ENCODE measurements at regions not wholly inside any gene's neighbourhood (a gene's known extent, or its start where the extent isn't known, plus 50 kb on each side); places are given as distances from the start of the nearest gene placed in this dataset.
A peak's percentile ranks its signal among the peaks of the same experiment; 100 is the strongest.

DNA sequence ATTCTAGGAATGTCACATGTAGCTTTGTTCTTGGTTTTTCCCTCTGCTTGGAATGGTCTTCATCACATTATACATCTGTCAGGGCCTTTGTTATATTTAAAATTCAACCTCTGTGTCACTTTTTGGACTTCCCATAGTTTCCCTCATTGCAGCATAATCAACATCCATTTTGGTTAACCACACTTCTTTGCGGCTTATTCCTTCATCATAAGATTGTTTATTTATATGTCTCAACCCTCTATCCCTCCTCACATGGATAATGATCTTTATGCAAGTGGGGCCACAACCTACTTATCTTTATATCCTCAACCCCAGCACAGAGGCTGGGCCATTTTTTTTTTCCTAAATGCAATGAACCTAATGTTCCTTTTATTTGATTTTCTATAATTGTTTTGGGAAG, 260.0 kb upstream of the THBS1 start:
- DNase-seq (ENCODE audit: insufficient read length, low spot score), result no peak
- no peak for FAIRE-seq
- TF ChIP-seq, protein P1, sequence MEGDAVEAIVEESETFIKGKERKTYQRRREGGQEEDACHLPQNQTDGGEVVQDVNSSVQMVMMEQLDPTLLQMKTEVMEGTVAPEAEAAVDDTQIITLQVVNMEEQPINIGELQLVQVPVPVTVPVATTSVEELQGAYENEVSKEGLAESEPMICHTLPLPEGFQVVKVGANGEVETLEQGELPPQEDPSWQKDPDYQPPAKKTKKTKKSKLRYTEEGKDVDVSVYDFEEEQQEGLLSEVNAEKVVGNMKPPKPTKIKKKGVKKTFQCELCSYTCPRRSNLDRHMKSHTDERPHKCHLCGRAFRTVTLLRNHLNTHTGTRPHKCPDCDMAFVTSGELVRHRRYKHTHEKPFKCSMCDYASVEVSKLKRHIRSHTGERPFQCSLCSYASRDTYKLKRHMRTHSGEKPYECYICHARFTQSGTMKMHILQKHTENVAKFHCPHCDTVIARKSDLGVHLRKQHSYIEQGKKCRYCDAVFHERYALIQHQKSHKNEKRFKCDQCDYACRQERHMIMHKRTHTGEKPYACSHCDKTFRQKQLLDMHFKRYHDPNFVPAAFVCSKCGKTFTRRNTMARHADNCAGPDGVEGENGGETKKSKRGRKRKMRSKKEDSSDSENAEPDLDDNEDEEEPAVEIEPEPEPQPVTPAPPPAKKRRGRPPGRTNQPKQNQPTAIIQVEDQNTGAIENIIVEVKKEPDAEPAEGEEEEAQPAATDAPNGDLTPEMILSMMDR (IDR thresholded peaks at IDR 0.05; ENCODE audit: insufficient read depth, missing control alignments), result no peak

DNA sequence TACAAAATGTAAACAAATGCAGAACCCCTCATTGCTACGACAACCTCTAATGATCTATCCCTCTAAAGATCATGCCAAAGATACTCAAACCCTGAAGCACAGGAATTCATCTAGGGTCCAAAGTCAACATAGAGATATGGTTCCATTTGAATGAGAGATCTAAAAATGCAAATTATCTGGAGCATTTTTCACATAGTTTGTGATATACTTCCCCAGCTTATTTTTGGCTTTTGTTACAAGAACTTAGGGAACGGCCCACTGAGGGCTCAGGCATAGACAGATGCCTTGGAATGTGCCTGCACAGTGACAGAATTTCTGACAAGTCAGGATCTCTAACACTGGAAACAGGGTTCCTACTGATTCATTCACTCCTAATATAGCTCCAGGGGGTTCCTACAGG, 258.9 kb upstream of the THBS1 start:
- TF ChIP-seq, protein P1 (IDR thresholded peaks at IDR 0.05; ENCODE audit: insufficient read depth, missing control alignments), result no peak
- DNase-seq (ENCODE audit: insufficient read length, low spot score) (no peak), FAIRE-seq (no peak)

DNA sequence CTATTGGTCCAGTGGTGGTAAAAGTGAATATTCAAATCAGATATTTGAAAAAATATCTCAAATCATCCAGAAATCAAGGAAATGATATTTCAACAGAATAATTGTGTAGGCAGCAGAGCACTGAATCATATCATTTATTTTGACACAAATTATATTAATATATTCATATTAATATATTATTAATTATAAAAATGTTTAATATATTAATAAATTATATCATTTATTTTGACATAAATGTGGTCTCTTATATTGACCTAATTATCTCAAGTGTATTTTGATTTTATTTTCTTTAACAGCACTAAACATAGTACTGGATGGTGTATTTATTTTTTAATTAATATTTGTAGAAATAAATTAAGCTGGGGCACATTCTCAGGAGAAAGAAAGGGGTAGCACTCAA, 257.7 kb upstream of the THBS1 start:
- DNase-seq (ENCODE audit: insufficient read length, low spot score) (no peak), FAIRE-seq (no peak)

DNA sequence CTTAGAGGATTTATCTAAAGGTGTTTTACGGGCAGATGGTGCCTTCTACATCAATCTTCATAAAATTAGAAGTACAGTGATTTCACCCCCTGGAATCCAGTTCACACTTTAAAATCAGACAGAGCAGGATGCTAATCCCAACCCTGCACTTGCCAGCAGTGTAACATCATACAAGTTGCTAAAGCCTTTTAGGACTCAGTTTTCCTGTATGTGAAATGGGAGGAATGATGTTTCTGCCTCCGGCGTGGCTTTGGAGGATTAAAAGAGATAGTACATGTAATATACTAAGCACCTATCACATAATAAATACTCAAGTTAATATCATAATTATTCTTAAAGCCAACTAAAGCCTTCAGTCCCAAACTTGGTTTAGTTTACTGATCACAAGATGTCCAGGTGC, 257.2 kb upstream of the THBS1 start:
- DNase-seq (ENCODE audit: insufficient read length, low spot score), result no peak
- TF ChIP-seq, protein P1 (IDR thresholded peaks at IDR 0.05; ENCODE audit: insufficient read depth, missing control alignments), result no peak
- no peak for FAIRE-seq

More for the DNA sequence above, 257.7 kb upstream of the THBS1 start:
- TF ChIP-seq, protein P1 (IDR thresholded peaks at IDR 0.05; ENCODE audit: insufficient read depth, missing control alignments), result no peak

DNA sequence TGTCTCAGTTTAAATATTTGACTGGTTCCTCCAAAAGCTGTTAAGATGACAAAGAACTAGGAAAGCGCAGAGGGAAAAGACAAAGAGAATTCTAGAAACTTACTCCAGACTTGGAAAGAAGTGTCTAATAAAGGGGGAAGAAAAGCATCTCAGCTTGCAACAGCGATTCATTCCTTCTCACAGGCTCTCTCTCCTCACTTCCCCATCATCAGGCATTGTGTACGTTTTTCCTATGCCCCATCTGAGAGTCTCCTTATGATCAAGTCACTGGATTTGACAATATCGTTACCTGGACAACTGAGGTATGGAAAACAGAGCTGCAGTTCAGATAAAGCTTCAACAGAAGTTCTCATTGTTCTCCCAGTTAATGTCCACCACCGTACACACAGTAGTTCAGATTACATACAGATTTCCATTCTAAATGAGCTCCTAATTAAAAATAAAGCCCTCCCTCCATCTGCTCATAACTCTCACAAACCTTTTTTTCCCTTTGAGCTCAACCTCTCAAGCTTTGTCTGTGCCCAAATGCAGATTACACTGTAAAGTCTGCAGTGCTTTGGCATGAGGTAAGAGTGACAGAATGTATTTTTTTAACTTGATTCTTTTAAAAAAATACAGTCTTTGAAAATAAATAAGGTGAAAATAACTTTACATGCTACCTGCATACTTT, 254.4 kb upstream of the THBS1 start:
- DNase-seq (ENCODE audit: insufficient read length, low spot score) (peak; percentile 13), FAIRE-seq (no peak)
- TF ChIP-seq, protein P1 (IDR thresholded peaks at IDR 0.05; ENCODE audit: insufficient read depth, missing control alignments), result no peak

DNA sequence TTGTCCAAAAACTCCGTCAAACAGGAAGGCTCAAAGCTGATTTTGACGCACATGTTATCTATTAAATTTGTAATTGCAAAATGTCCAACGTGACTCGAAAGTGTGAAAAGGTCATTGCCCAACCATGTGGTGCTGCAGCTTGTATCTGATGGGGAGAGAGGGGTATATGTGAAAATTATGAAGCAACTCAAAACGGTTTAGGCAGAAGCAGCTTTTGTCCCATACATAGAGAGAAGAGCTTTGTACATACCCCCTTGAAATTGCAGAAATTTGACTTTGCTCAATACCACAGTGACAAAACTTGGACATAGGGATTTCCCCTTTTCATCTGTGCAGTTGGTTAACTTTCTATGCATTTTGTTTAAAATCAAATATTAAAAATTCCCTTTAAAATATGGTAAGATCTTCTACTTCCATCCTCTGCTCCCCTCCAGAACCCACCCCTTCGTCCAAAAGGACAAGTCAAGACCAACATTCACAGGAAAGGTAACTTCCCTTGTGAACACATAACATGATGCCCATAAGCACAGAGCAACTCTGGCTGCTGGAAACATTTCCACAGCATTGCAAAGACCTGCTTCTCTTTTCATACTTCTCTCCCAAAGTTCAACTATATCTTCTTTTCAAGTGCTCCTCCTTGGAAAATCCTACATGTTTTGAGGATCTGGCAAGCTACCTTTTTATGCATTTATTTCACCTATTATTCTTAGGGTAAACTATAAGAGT, 253.7 kb upstream of the THBS1 start:
- TF ChIP-seq, protein P1 (IDR thresholded peaks at IDR 0.05; ENCODE audit: insufficient read depth, missing control alignments), result no peak
- no peak for DNase-seq (ENCODE audit: insufficient read length, low spot score)
- FAIRE-seq, result no peak

DNA sequence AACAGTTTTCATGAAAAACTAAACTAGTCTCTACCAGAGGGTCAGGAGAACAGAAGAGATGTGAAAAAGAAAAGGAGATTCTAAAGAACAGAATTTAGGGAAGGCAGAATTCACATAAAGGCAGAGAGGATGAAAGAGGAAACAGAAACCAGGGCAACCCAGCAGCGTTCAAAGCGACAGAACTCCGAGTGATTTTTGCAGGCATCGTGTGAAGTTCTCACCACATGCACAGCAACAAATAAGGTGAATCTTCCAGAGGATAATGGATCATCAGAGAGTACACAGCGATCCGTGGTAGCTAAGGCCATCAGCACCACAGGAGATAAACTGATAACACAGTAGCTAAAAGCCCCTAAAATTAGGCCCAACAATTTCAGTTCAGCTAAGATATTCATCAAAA, 250.8 kb upstream of the THBS1 start:
- DNase-seq (ENCODE audit: insufficient read length, low spot score) (no peak), FAIRE-seq (no peak)
- TF ChIP-seq, protein P1 (IDR thresholded peaks at IDR 0.05; ENCODE audit: insufficient read depth, missing control alignments), result no peak

Data from D721Med (cell line).